ENCODE measurements at regions not wholly inside any gene's neighbourhood (a gene's known extent, or its start where the extent isn't known, plus 50 kb on each side); places are given as distances from the start of the nearest gene placed in this dataset.

DNA sequence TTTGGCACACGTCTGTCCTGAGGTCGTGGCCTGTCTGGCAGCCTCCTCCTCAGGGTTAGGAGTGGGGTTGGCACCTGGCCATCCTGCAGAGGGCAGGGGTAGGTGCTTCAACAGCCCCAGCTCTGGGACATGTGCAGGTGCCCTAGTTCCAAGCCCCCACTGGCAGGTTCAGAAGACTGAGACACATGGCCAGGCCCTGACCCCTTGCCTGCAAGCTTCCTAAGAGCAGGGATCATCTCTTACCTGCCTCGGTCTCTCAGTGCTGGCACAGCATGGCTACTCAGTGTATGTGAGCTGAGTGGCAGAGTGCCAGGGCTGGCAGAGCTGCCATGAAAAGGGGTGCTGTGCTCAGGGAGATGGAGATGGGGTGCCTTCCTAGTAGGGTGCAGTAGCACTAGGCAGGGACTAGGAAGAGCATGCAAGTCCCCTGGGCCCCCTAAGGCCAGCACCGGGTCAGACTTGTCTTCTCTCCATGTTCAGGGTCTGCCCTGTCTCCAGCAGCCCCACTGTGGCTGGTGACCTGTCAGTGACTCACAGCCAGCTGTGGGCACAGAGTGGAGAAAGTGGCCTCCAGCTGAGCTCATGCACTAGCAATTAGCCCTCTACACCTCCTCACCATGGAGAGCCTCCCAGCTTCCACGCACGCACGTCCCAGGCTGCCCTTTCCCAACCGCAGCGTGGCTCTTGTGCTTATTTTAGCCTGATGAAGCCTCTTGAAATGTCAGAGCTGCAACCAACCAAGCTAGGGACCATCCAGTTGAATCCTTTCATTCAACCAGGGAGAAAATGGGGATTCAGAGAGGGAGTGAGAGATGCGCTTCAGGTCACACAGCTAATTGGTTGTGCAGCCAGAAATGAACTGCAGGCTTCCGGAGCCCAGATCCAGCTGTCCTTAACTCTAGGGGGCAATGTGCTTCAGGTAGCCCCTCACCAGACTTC, 116.6 kb downstream of the MRPL14 start:
- TF ChIP-seq, protein P1, sequence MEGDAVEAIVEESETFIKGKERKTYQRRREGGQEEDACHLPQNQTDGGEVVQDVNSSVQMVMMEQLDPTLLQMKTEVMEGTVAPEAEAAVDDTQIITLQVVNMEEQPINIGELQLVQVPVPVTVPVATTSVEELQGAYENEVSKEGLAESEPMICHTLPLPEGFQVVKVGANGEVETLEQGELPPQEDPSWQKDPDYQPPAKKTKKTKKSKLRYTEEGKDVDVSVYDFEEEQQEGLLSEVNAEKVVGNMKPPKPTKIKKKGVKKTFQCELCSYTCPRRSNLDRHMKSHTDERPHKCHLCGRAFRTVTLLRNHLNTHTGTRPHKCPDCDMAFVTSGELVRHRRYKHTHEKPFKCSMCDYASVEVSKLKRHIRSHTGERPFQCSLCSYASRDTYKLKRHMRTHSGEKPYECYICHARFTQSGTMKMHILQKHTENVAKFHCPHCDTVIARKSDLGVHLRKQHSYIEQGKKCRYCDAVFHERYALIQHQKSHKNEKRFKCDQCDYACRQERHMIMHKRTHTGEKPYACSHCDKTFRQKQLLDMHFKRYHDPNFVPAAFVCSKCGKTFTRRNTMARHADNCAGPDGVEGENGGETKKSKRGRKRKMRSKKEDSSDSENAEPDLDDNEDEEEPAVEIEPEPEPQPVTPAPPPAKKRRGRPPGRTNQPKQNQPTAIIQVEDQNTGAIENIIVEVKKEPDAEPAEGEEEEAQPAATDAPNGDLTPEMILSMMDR (IDR thresholded peaks at IDR 0.05; ENCODE audit: insufficient read depth, low read length, poor library complexity, severe bottlenecking), result no peak
- no peak for TF ChIP-seq EZH2phosphoT487 (conservative IDR thresholded peaks at IDR 0.05; ENCODE audit: low read length)

Measured in SU-DHL-6 (cell line).